Endothelial cell of umbilical vein (primary cell): ENCODE measurements at regions not wholly inside any gene's neighbourhood (a gene's known extent, or its start where the extent isn't known, plus 50 kb on each side); places are given as distances from the start of the nearest gene placed in this dataset.

Source experiments
- BruUV-seq: library from RNA; stranded (reverse); fragments of 400-500 nt; replicated peaks from 2 replicates; lab custom pipeline; 2021; lab: Mats Ljungman, UMichigan
- CTCF ChIA-PET: fragments of 300-600, 350-600 bp; sonication (Branson Sonifier 250); formaldehyde crosslinking; loops from one replicate; lab custom pipeline; 2021; ENCODE audit warnings: antibody characterized with exemption, inconsistent platforms; lab: Charles Lee
- POLR2A ChIA-PET: fragments of 300-600, 350-600 bp; sonication (Branson Sonifier 250); formaldehyde crosslinking; loops from one replicate; lab custom pipeline; 2021; ENCODE audit warnings: antibody characterized with exemption, inconsistent platforms; lab: Charles Lee
- DNase-seq: peaks from one replicate; pipeline ENCODE4 v3.0.0-alpha.2; 2011; ENCODE audit warnings: low read depth, low spot score
- FAIRE-seq: peaks from 2 replicates; lab custom pipeline; 2011; peaks lifted over from hg19 to GRCh38; lab: Jason Lieb, UNC
- H2AFZ ChIP-seq: 2 replicates; pipeline ENCODE4 v1.6.0; 2012; ENCODE audit warnings: low read depth, low read length, control low read depth, inconsistent platforms
- H3K27ac ChIP-seq: 2 replicates; pipeline ENCODE4 v1.5.1; 2011; ENCODE audit warnings: low read depth, mild to moderate bottlenecking, control low read depth, low read length, moderate library complexity; ENCODE audit not compliant: insufficient read depth
- H3K27me3 ChIP-seq, 2 experiments: 2 replicates each; pipeline versions ENCODE4 v1.6.0 to v1.6.1; 2011; ENCODE audit warnings: low read length in 2 of 2, mixed read lengths in 1 of 2; ENCODE audit not compliant: control insufficient read depth in 2 of 2, insufficient read depth in 2 of 2
- H3K36me3 ChIP-seq, 2 experiments: 2 replicates in 1 of 2; 3 replicates in 1 of 2; pipeline ENCODE4 v1.5.1; 2011; ENCODE audit warnings: low read length in 2 of 2, mild to moderate bottlenecking in 1 of 2, moderate library complexity in 1 of 2; ENCODE audit not compliant: control insufficient read depth in 2 of 2, insufficient read depth in 2 of 2; ENCODE audit errors: extremely low read depth in 1 of 2
- H3K4me1 ChIP-seq: 3 replicates; pipeline ENCODE4 v1.5.1; 2011; ENCODE audit warnings: mild to moderate bottlenecking, low read length; ENCODE audit not compliant: control insufficient read depth, insufficient read depth; ENCODE audit errors: extremely low read depth
- H3K4me2 ChIP-seq: 2 replicates; pipeline ENCODE4 v1.6.1; 2011; ENCODE audit warnings: low read length, control low read depth, mixed read lengths; ENCODE audit not compliant: insufficient read depth
- H3K4me3 ChIP-seq, 3 experiments: fragments of 200-600 bp in 1 of 3; sonication (generic), shearing (Covaris generic) in 1 of 3; replicated peaks in 1 of 3; 2 replicates each; pipeline ENCODE4 v1.5.1; 2011 to 2016; ENCODE audit warnings: control low read depth in 3 of 3, low read length in 3 of 3, mild to moderate bottlenecking in 2 of 3, inconsistent platforms in 1 of 3, low read depth in 1 of 3, moderate library complexity in 1 of 3; ENCODE audit not compliant: insufficient read depth in 1 of 3
- H3K79me2 ChIP-seq: 2 replicates; pipeline ENCODE4 v1.6.0; 2012; ENCODE audit warnings: low read length, inconsistent platforms; ENCODE audit not compliant: control insufficient read depth, insufficient read depth
- H3K9ac ChIP-seq: replicated peaks from 2 replicates; pipeline ENCODE3; 2011; ENCODE audit warnings: low read length, control low read depth; ENCODE audit not compliant: insufficient read depth; ENCODE audit errors: extremely low read depth
- H3K9me1 ChIP-seq: replicated peaks from 3 replicates; pipeline ENCODE4 v1.6.0; 2011; ENCODE audit warnings: mild to moderate bottlenecking, low read length; ENCODE audit not compliant: control insufficient read depth, insufficient read depth; ENCODE audit errors: extremely low read depth
- H3K9me3 ChIP-seq: replicated peaks from 2 replicates; pipeline ENCODE4 v1.5.1; 2012; ENCODE audit warnings: low read length, inconsistent platforms; ENCODE audit not compliant: control insufficient read depth, insufficient read depth
- H4K20me1 ChIP-seq: replicated peaks from 2 replicates; pipeline ENCODE3; 2011; ENCODE audit warnings: mild to moderate bottlenecking, low read length; ENCODE audit not compliant: control insufficient read depth, insufficient read depth; ENCODE audit errors: extremely low read depth
- CTCF ChIP-seq, 2 donors: IDR thresholded peaks; 1 replicate in 1 of 2; 2 replicates in 1 of 2; pipeline ENCODE4 v1.5.1; 2011; ENCODE audit warnings: low read length in 2 of 2, mild to moderate bottlenecking in 2 of 2, moderate library complexity in 2 of 2, control low read depth in 1 of 2, inconsistent platforms in 1 of 2, low read depth in 1 of 2; ENCODE audit not compliant: insufficient read depth in 1 of 2; ENCODE audit errors: extremely low read depth in 1 of 2
- EZH2 ChIP-seq: IDR thresholded peaks from 2 replicates; pipeline ENCODE4 v1.6.1; 2012; ENCODE audit warnings: borderline replicate concordance, low read depth, mild to moderate bottlenecking, moderate library complexity, low read length, inconsistent platforms; ENCODE audit not compliant: severe bottlenecking
- FOS ChIP-seq: IDR thresholded peaks from 2 replicates; pipeline ENCODE4 v1.6.1; 2011; ENCODE audit warnings: mild to moderate bottlenecking, low read length, moderate library complexity, borderline replicate concordance; ENCODE audit not compliant: insufficient read depth
- GATA2 ChIP-seq: IDR thresholded peaks from 2 replicates; pipeline ENCODE4 v1.7.0; 2011; ENCODE audit warnings: low read depth, mild to moderate bottlenecking, moderate library complexity, mixed read lengths, low read length; ENCODE audit not compliant: insufficient read length, insufficient read depth
- JUN ChIP-seq: IDR thresholded peaks from 2 replicates; pipeline ENCODE4 v1.6.1; 2011; ENCODE audit warnings: borderline replicate concordance, low read depth; ENCODE audit not compliant: insufficient read length, insufficient read depth
- MAX ChIP-seq: IDR thresholded peaks from 2 replicates; pipeline ENCODE4 v1.6.1; 2011; ENCODE audit not compliant: insufficient read depth, insufficient read length
- MYC ChIP-seq: IDR thresholded peaks from one replicate; pipeline ENCODE4 v1.6.1; 2011; ENCODE audit warnings: mild to moderate bottlenecking, low read depth, low read length
- POLR2A ChIP-seq: IDR thresholded peaks from 2 replicates; pipeline ENCODE4 v1.6.1; 2012; ENCODE audit warnings: low read depth, mild to moderate bottlenecking, control low read depth, low read length
- POLR2AphosphoS5 ChIP-seq: IDR thresholded peaks from 2 replicates; pipeline ENCODE4 v1.6.1; 2012; ENCODE audit warnings: low read depth, mild to moderate bottlenecking, control low read depth, low read length, moderate library complexity; ENCODE audit not compliant: insufficient read depth
- dilution Hi-C: fragments of 300-500 bp; cut with MboI; formaldehyde crosslinking; loops from one replicate; pipeline ENCODE4 v1.15.0; 2019; ENCODE audit warnings: low sequenced_read_pairs; ENCODE audit not compliant: extremely low pct_ligation_motif_present
- intact Hi-C: fragments of 100-400 bp; cut with micrococcal nuclease; formaldehyde crosslinking; loops from one replicate; pipeline ENCODE4 v1.10.0; 2022

GRCh38 chr13:105764486-105764885, 771.0 kb downstream of the EFNB2 start:
- no peak overlapping the region for H3K27ac ChIP-seq
- H3K4me1 ChIP-seq = no peaks in the 10 kb centered on the region
- no peak overlapping the region for H3K9ac ChIP-seq
- BruUV-seq = no TSS peak
- no peaks in the 10 kb centered on the region for H3K36me3 ChIP-seq
- H2AFZ ChIP-seq = no peak overlapping the region
- CTCF ChIA-PET = no interaction called here
- POLR2A ChIA-PET = no interaction called here
- DNase-seq (no peak), FAIRE-seq (no peak)
- intact Hi-C loops = no loop called here
- TF ChIP-seq CTCF (IDR thresholded peaks at IDR 0.05; ENCODE audit: extremely low read depth in 1 of 2, insufficient read depth in 1 of 2, low read depth in 1 of 2, low read length in 2 of 2) (no peak), FOS (no peak), GATA2 (no peak), POLR2AphosphoS5 (no peak), POLR2A (no peak), EZH2 (no peak), MAX (no peak), JUN (no peak), MYC (no peak)
- no peaks in the 10 kb centered on the region for H4K20me1 ChIP-seq
- no peaks in the 10 kb centered on the region for H3K9me3 ChIP-seq
- dilution Hi-C loops = no loop called here
- H3K27me3 ChIP-seq = no peaks in the 10 kb centered on the region
- H3K4me3 ChIP-seq = no peak overlapping the region
- H3K79me2 ChIP-seq = no peaks in the 10 kb centered on the region
- no peaks in the 10 kb centered on the region for H3K9me1 ChIP-seq
- H3K4me2 ChIP-seq = no peak overlapping the region
